ENCODE measurements at regions not wholly inside any gene's neighbourhood (a gene's known extent, or its start where the extent isn't known, plus 50 kb on each side); places are given as distances from the start of the nearest gene placed in this dataset.

- no peak for TF ChIP-seq CTCF (IDR thresholded peaks at IDR 0.05)
- no peak for TF ChIP-seq POLR2A (IDR thresholded peaks at IDR 0.05)
Measured at GRCh38 chr2:147330925-147331324, 513.9 kb upstream of the ACVR2A start.
